HepG2 (cell line): ENCODE measurements at regions not wholly inside any gene's neighbourhood (a gene's known extent, or its start where the extent isn't known, plus 50 kb on each side); places are given as distances from the start of the nearest gene placed in this dataset.

Source experiments
- ATAC-seq: fragments of 200-7000 bp; cut with Tn5 transposase; 3 replicates; pipeline ENCODE4 v1.9.1; 2020; ENCODE audit warnings: mild to moderate bottlenecking, moderate library complexity
- BruUV-seq: library from RNA; stranded (reverse); fragments of 400-500 nt; replicated peaks from 2 replicates; lab custom pipeline; 2021; lab: Mats Ljungman, UMichigan
- CTCF ChIA-PET: fragments of 300-600 bp; formaldehyde crosslinking; extraction: SDS; loops from one replicate; lab custom pipeline; 2021; ENCODE audit warnings: low total read pairs, inconsistent platforms, low intra/inter-chr PET ratio; lab: Yijun Ruan, JAX
- POLR2A ChIA-PET: fragments of 350-600 bp; sonication (Branson Sonifier 250); formaldehyde crosslinking; loops from one replicate; lab custom pipeline; 2020; ENCODE audit warnings: antibody characterized with exemption, inconsistent platforms; lab: Yijun Ruan, JAX
- DNase-seq: peaks from one replicate; pipeline ENCODE4 v3.0.0-alpha.2; 2015; ENCODE audit warnings: low spot score
- FAIRE-seq: peaks from 3 replicates; lab custom pipeline; 2011; peaks lifted over from hg19 to GRCh38; lab: Jason Lieb, UNC
- H2AFZ ChIP-seq: one replicate; pipeline ENCODE4 v1.6.1; 2011; ENCODE audit warnings: low read length, inconsistent platforms
- H3K27ac ChIP-seq: fragments of 300-600 bp; 3 replicates; pipeline ENCODE4 v1.8.0; 2011; ENCODE audit warnings: mixed run types, mild to moderate bottlenecking, mixed read lengths, low read length, inconsistent platforms; ENCODE audit not compliant: insufficient read depth; ENCODE audit errors: extremely low read length
- H3K27me3 ChIP-seq, 2 experiments: fragments of 200-600 bp in 1 of 2; 2 replicates in 1 of 2; 3 replicates in 1 of 2; pipeline versions ENCODE4 v1.6.0 to v1.8.0; 2011; ENCODE audit warnings: low read length in 2 of 2, mild to moderate bottlenecking in 2 of 2, moderate library complexity in 2 of 2, inconsistent platforms in 1 of 2; ENCODE audit not compliant: insufficient read depth in 2 of 2, control insufficient read depth in 1 of 2
- H3K36me3 ChIP-seq, 2 experiments: fragments of 200-600 bp in 1 of 2; replicated peaks in 1 of 2; 2 replicates in 1 of 2; 3 replicates in 1 of 2; pipeline versions ENCODE4 v1.5.1 to v1.8.0; 2011; ENCODE audit warnings: low read length in 2 of 2, inconsistent platforms in 1 of 2; ENCODE audit not compliant: insufficient read depth in 2 of 2, control insufficient read depth in 1 of 2
- H3K4me1 ChIP-seq: 2 replicates; pipeline ENCODE4 v1.5.1; 2012; ENCODE audit warnings: low read length, inconsistent platforms; ENCODE audit not compliant: insufficient read depth
- H3K4me2 ChIP-seq: 2 replicates; pipeline ENCODE4 v1.6.0; 2011; ENCODE audit warnings: low read depth, low read length, inconsistent platforms
- H3K4me3 ChIP-seq, 3 experiments: fragments of 200-600 bp in 1 of 3; sonication (generic), shearing (Covaris generic) in 1 of 3; replicated peaks in 1 of 3; 2 replicates each; pipeline ENCODE4 v1.5.1; 2011 to 2016; ENCODE audit warnings: low read length in 3 of 3, inconsistent platforms in 2 of 3, low read depth in 2 of 3, mild to moderate bottlenecking in 2 of 3, control low read depth in 1 of 3, mixed read lengths in 1 of 3; ENCODE audit not compliant: insufficient read depth in 1 of 3
- H3K79me2 ChIP-seq: one replicate; pipeline ENCODE4 v1.6.1; 2011; ENCODE audit warnings: low read length, inconsistent platforms; ENCODE audit not compliant: insufficient read depth
- H3K9ac ChIP-seq: 2 replicates; pipeline ENCODE4 v1.6.0; 2011; ENCODE audit warnings: mild to moderate bottlenecking, low read depth, low read length, inconsistent platforms; ENCODE audit not compliant: insufficient read depth
- H3K9me3 ChIP-seq: 2 replicates; pipeline ENCODE4 v1.5.1; 2012; ENCODE audit warnings: mild to moderate bottlenecking, low read length
- H4K20me1 ChIP-seq: 2 replicates; pipeline ENCODE4 v1.6.0; 2011; ENCODE audit warnings: inconsistent platforms, mild to moderate bottlenecking, low read length, moderate library complexity; ENCODE audit not compliant: insufficient read depth
- AGO1 ChIP-seq: fragments of 200-400 bp; formaldehyde crosslinking; IDR thresholded peaks from 2 replicates; pipeline ENCODE4 v1.6.1; 2017; ENCODE audit warnings: mild to moderate bottlenecking, low read depth, low read length, moderate library complexity; ENCODE audit not compliant: poor library complexity, severe bottlenecking
- AGO2 ChIP-seq: fragments of 200-400 bp; formaldehyde crosslinking; optimal IDR thresholded peaks from 2 replicates; pipeline ENCODE3; 2017; ENCODE audit warnings: mild to moderate bottlenecking, low read depth, low read length, moderate library complexity
- EED ChIP-seq: sonication (generic); formaldehyde crosslinking; IDR thresholded peaks from 2 replicates; pipeline ENCODE4 v1.5.0; 2020; ENCODE audit warnings: mild to moderate bottlenecking, missing genetic modification reagents
- IKZF4 ChIP-seq: sonication (generic); formaldehyde crosslinking; IDR thresholded peaks from 2 replicates; pipeline ENCODE4 v1.5.1; 2020; ENCODE audit warnings: borderline replicate concordance, mild to moderate bottlenecking, low read depth, missing genetic modification reagents; ENCODE audit errors: not compliant biosample characterization
- MAFF ChIP-seq: IDR thresholded peaks from 2 replicates; pipeline ENCODE4 v1.6.1; 2011; ENCODE audit warnings: low read depth, low read length, improper control_type of control experiment
- MLX ChIP-seq: IDR thresholded peaks from 2 replicates; pipeline ENCODE4 v1.6.1; 2016
- MTF1 ChIP-seq: sonication (generic); formaldehyde crosslinking; IDR thresholded peaks from 2 replicates; pipeline ENCODE4 v1.5.0; 2020; ENCODE audit warnings: missing genetic modification reagents
- PLRG1 ChIP-seq: fragments of 450-650 bp; conservative IDR thresholded peaks from 2 replicates; pipeline ENCODE4 v1.6.1; 2016
- SALL1 ChIP-seq: sonication (generic); formaldehyde crosslinking; IDR thresholded peaks from 2 replicates; pipeline ENCODE4 v1.8.0; 2022; ENCODE audit warnings: mild to moderate bottlenecking, missing genetic modification reagents
- SP4 ChIP-seq: sonication (generic); formaldehyde crosslinking; IDR thresholded peaks from 2 replicates; pipeline ENCODE4 v1.8.1; 2023; ENCODE audit warnings: mild to moderate bottlenecking, missing genetic modification reagents
- SUZ12 ChIP-seq: fragments of 150-350 bp; IDR thresholded peaks from 2 replicates; pipeline ENCODE4 v1.6.1; 2014; ENCODE audit warnings: low read depth, low read length
- TBP ChIP-seq: sonication (generic); formaldehyde crosslinking; IDR thresholded peaks from 2 replicates; pipeline ENCODE4 v1.5.0; 2020; ENCODE audit warnings: missing genetic modification reagents
- ZHX2 ChIP-seq, 2 experiments: sonication (generic) in 1 of 2; formaldehyde crosslinking in 1 of 2; IDR thresholded peaks; 2 replicates each; pipeline versions ENCODE4 v1.6.1 to v1.9.0; 2014 to 2022; ENCODE audit warnings: antibody characterized with exemption in 1 of 2, borderline replicate concordance in 1 of 2, inconsistent platforms in 1 of 2, low read depth in 1 of 2, missing genetic modification reagents in 1 of 2
- WGBS: methylation state at CpG from one replicate; pipeline ENCODE4 v1.1.6; 2017; ENCODE audit warnings: low lambda C conversion rate; 5-methylcytosine and 5-hydroxymethylcytosine counted together
- in situ Hi-C: cut with HindIII; loops from 2 replicates; pipeline ENCODE4 v1.10.0; 2017; ENCODE audit warnings: low pct_unique_long_range_greater_than_20kb; ENCODE audit not compliant: extremely low pct_ligation_motif_present
- intact Hi-C: fragments of 100-400 bp; cut with micrococcal nuclease; formaldehyde crosslinking; loops from one replicate; pipeline ENCODE4 v1.10.0; 2022; ENCODE audit not compliant: unreplicated experiment

GRCh38 chr14:71675900-71676287, 256.3 kb upstream of the RGS6 start:
- DNase-seq (no peak), FAIRE-seq (no peak), ATAC-seq (no peak)
- CTCF ChIA-PET: no interaction called here
- H3K79me2 ChIP-seq: no peaks in the 10 kb centered on the region
- intact Hi-C loops: no loop called here
- no peak for TF ChIP-seq IKZF4 (CRISPR knock-in tag)
- TF ChIP-seq TBP (CRISPR knock-in tag): no peak
- TF ChIP-seq AGO2: no peak
- no peak overlapping the region for H3K4me3 ChIP-seq
- 97% methylated on average over 5 of the region's 5 CpGs for WGBS
- POLR2A ChIA-PET: no interaction called here
- H2AFZ ChIP-seq: no peak overlapping the region
- H3K4me1 ChIP-seq: no peaks in the 10 kb centered on the region
- no peaks in the 10 kb centered on the region for H3K9me3 ChIP-seq
- H3K27ac ChIP-seq: no peak overlapping the region
- H3K9ac ChIP-seq: no peak overlapping the region
- in situ Hi-C loops: no loop called here
- H4K20me1 ChIP-seq: no peaks in the 10 kb centered on the region
- H3K36me3 ChIP-seq: peaks cover 3 to 10% of the 10 kb centered on the region in 2 experiments; a peak in 2 of 5 replicates
- H3K4me2 ChIP-seq: no peak overlapping the region
- BruUV-seq: no TSS peak
- no peaks in the 10 kb centered on the region; a peak in 1 of 5 replicates for H3K27me3 ChIP-seq

DNA sequence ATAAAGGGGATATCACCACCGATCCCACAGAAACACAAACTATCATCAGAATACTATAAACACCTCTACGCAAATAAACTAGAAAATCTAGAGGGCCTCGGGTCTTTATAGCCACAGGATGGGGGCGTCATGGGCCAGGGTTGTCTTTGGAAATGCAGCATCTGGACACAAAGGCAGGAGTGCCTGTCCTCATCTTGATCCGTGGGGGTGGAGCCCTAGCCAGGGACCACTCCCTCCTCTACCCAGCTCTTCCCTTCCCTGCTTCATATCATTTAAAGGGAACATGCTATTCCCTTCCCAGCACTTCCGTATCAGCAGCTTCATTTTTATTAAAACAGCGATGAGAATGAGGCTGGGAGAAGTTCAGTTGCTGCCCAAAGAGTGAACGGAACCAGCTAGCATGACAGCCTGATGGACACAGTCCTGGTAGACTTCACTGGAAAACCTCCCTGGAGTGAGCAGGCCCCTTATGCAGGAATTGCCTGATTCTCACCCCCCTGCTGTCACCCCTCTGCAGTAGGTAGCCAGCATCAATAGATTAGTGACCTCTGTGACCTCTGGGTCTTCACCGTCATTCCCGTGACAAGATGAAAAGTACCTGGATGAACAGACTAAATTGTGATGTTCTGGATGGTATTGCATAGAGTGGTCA, 251.4 kb upstream of the RGS6 start:
- in situ Hi-C loops (no loop called here), intact Hi-C loops (no loop called here)
- H3K36me3 ChIP-seq: peaks cover 0 to 14% of the 10 kb centered on the region in 2 experiments; a peak in 3 of 5 replicates
- DNase-seq: no peak
- H2AFZ ChIP-seq: no peak overlapping the region
- H3K4me3 ChIP-seq: no peak overlapping the region
- H3K79me2 ChIP-seq: no peaks in the 10 kb centered on the region
- FAIRE-seq: no peak
- POLR2A ChIA-PET: no interaction called here
- H3K9ac ChIP-seq: no peak overlapping the region
- CTCF ChIA-PET: no interaction called here
- BruUV-seq: no TSS peak
- ATAC-seq: no peak
- no peaks in the 10 kb centered on the region for H3K4me1 ChIP-seq
- H3K9me3 ChIP-seq: no peaks in the 10 kb centered on the region
- WGBS: 92% methylated on average over 10 of the region's 10 CpGs
- no peak overlapping the region for H3K27ac ChIP-seq
- no peaks in the 10 kb centered on the region for H3K27me3 ChIP-seq
- no peak overlapping the region for H3K4me2 ChIP-seq
- no peaks in the 10 kb centered on the region for H4K20me1 ChIP-seq
- no peak for TF ChIP-seq AGO1
- TF ChIP-seq SUZ12: no peak
- TF ChIP-seq SP4: no peak
- TF ChIP-seq PLRG1: no peak
- TF ChIP-seq EED: no peak
- no peak for TF ChIP-seq MTF1 (CRISPR knock-in tag)
- TF ChIP-seq MLX (CRISPR knock-in tag): no peak
- no peak for TF ChIP-seq ZHX2 (IDR thresholded peaks at IDR 0.05; ENCODE audit: low read depth)
- no peak for TF ChIP-seq ZHX2 (CRISPR knock-in tag; IDR thresholded peaks at IDR 0.05; ENCODE audit: borderline replicate concordance)
- no peak for TF ChIP-seq SALL1
- TF ChIP-seq MAFF: no peak
